K562 (cell line): ENCODE measurements at regions not wholly inside any gene's neighbourhood (a gene's known extent, or its start where the extent isn't known, plus 50 kb on each side); places are given as distances from the start of the nearest gene placed in this dataset.

Source experiments
- ATAC-seq: fragments of 200-7000 bp; cut with Tn5 transposase; 3 replicates; pipeline ENCODE4 v1.9.1; 2020; ENCODE audit warnings: moderate library complexity
- BruUV-seq: library from RNA; stranded (reverse); fragments of 400-500 nt; replicated peaks from 2 replicates; lab custom pipeline; 2021; lab: Mats Ljungman, UMichigan
- CTCF ChIA-PET: fragments of 300-600 bp; formaldehyde crosslinking; extraction: SDS; loops from one replicate; lab custom pipeline; 2021; ENCODE audit warnings: low intra/inter-chr PET ratio; lab: Yijun Ruan, JAX
- POLR2A ChIA-PET: fragments of 300-600, 350-650 bp; sonication (Branson Sonifier 250); formaldehyde crosslinking; extraction: SDS; loops from one replicate; lab custom pipeline; 2021; ENCODE audit warnings: antibody characterized with exemption, inconsistent platforms; lab: Yijun Ruan, JAX
- DNase-seq, 4 experiments: peaks; one replicate each; pipeline versions ENCODE4 v3.0.0 to v3.0.0-alpha.2; 2011 to 2018; ENCODE audit warnings: low spot score in 3 of 4, mixed read lengths in 3 of 4; ENCODE audit errors: extremely low read depth in 1 of 4
- FAIRE-seq: peaks from 2 replicates; lab custom pipeline; 2011; peaks lifted over from hg19 to GRCh38; lab: Jason Lieb, UNC
- H2AFZ ChIP-seq: 2 replicates; pipeline ENCODE4 v1.6.0; 2011; ENCODE audit warnings: low read depth, low read length, control low read depth, inconsistent platforms
- H3K27ac ChIP-seq: fragments of 200-600 bp; 3 replicates; pipeline ENCODE4 v1.8.0; 2011; ENCODE audit warnings: low read depth, mild to moderate bottlenecking, control low read depth, inconsistent platforms, low read length, moderate library complexity, mixed read lengths; ENCODE audit errors: extremely low read depth
- H3K27me3 ChIP-seq, 2 experiments: fragments of 300-600 bp in 1 of 2; 2 replicates in 1 of 2; 3 replicates in 1 of 2; pipeline versions ENCODE4 v1.6.0 to v1.8.0; 2011; ENCODE audit warnings: inconsistent platforms in 2 of 2, low read length in 2 of 2, mild to moderate bottlenecking in 1 of 2, mixed read lengths in 1 of 2, moderate library complexity in 1 of 2; ENCODE audit not compliant: control insufficient read depth in 2 of 2, insufficient read depth in 2 of 2
- H3K36me3 ChIP-seq: fragments of 300-600 bp; 3 replicates; pipeline ENCODE4 v1.8.0; 2011; ENCODE audit warnings: mild to moderate bottlenecking, low read length, inconsistent platforms; ENCODE audit not compliant: control insufficient read depth, insufficient read depth
- H3K4me1 ChIP-seq, 2 experiments: fragments of 200-600 bp in 1 of 2; replicated peaks in 1 of 2; 2 replicates in 1 of 2; 3 replicates in 1 of 2; pipeline versions ENCODE4 v1.5.1 to v1.8.0; 2011; ENCODE audit warnings: inconsistent platforms in 2 of 2, low read length in 2 of 2, mild to moderate bottlenecking in 1 of 2, mixed read lengths in 1 of 2, moderate library complexity in 1 of 2; ENCODE audit not compliant: control insufficient read depth in 2 of 2, insufficient read depth in 2 of 2
- H3K4me2 ChIP-seq: 2 replicates; pipeline ENCODE4 v1.6.1; 2011; ENCODE audit warnings: low read length, control low read depth, inconsistent platforms, mixed read lengths; ENCODE audit not compliant: insufficient read depth
- H3K4me3 ChIP-seq: fragments of 200-600 bp; sonication (generic), shearing (Covaris generic); 2 replicates; pipeline ENCODE4 v1.5.1; 2016; ENCODE audit warnings: control low read depth, inconsistent platforms
- H3K79me2 ChIP-seq: fragments of 200-600 bp; 3 replicates; pipeline ENCODE4 v1.8.0; 2011; ENCODE audit warnings: low read length, inconsistent platforms; ENCODE audit not compliant: control insufficient read depth, insufficient read depth
- H3K9ac ChIP-seq, 2 experiments: 2 replicates each; pipeline versions ENCODE4 v1.6.0 to v1.6.1; 2011; ENCODE audit warnings: low read depth in 2 of 2, low read length in 2 of 2, control low read depth in 1 of 2, inconsistent platforms in 1 of 2, mild to moderate bottlenecking in 1 of 2, mixed read lengths in 1 of 2; ENCODE audit not compliant: insufficient read depth in 1 of 2
- H3K9me1 ChIP-seq: one replicate; pipeline ENCODE4 v1.6.0; 2011; ENCODE audit warnings: inconsistent platforms, mild to moderate bottlenecking, low read length, moderate library complexity; ENCODE audit not compliant: control insufficient read depth, insufficient read depth
- H3K9me3 ChIP-seq: replicated peaks from 2 replicates; pipeline ENCODE4 v1.5.1; 2011; ENCODE audit warnings: low read depth, low read length, inconsistent platforms; ENCODE audit not compliant: control insufficient read depth, insufficient read depth
- H4K20me1 ChIP-seq: replicated peaks from 2 replicates; pipeline ENCODE4 v1.6.1; 2011; ENCODE audit warnings: low read length, inconsistent platforms, mixed read lengths; ENCODE audit not compliant: control insufficient read depth, insufficient read depth
- MAFF ChIP-seq: IDR thresholded peaks from 2 replicates; pipeline ENCODE4 v1.6.1; 2012; ENCODE audit warnings: low read length, improper control_type of control experiment
- MYBL2 ChIP-seq, 2 experiments: fragments of 450-650 bp in 1 of 2; sonication (generic) in 1 of 2; formaldehyde crosslinking in 1 of 2; IDR thresholded peaks; 2 replicates each; pipeline versions ENCODE4 v1.6.1 to v1.8.1; 2017 to 2022; ENCODE audit warnings: borderline replicate concordance in 1 of 2, inconsistent platforms in 1 of 2, low read depth in 1 of 2, mild to moderate bottlenecking in 1 of 2, missing genetic modification reagents in 1 of 2, moderate library complexity in 1 of 2
- PCBP2 ChIP-seq: fragments of 200-400 bp; formaldehyde crosslinking; IDR thresholded peaks from 2 replicates; pipeline ENCODE4 v1.6.1; 2018; ENCODE audit warnings: low read length, low read depth, mild to moderate bottlenecking, moderate library complexity; ENCODE audit not compliant: poor library complexity, severe bottlenecking
- SAFB2 ChIP-seq: fragments of 200-400 bp; formaldehyde crosslinking; IDR thresholded peaks from 2 replicates; pipeline ENCODE4 v1.6.1; 2018; ENCODE audit warnings: borderline replicate concordance, low read length, low read depth, moderate library complexity; ENCODE audit not compliant: severe bottlenecking
- ZNF12 ChIP-seq: sonication (generic); formaldehyde crosslinking; IDR thresholded peaks from 2 replicates; pipeline ENCODE4 v1.4.0; 2020; ENCODE audit warnings: mild to moderate bottlenecking, missing genetic modification reagents
- ZNF347 ChIP-seq: fragments of 450-650 bp; formaldehyde crosslinking; IDR thresholded peaks from 2 replicates; pipeline ENCODE4 v1.4.0; 2020; ENCODE audit warnings: low read depth, mild to moderate bottlenecking, moderate library complexity
- ZNF436 ChIP-seq: fragments of 250-450, 450-650 bp; sonication (Bioruptor Pico); formaldehyde crosslinking; IDR thresholded peaks from 2 replicates; pipeline ENCODE4 v1.7.0; 2020; ENCODE audit warnings: mild to moderate bottlenecking
- ZNF583 ChIP-seq: fragments of 250-450 bp; sonication (Bioruptor Pico); IDR thresholded peaks from 2 replicates; pipeline ENCODE4 v1.4.0; 2020
- ZNF644 ChIP-seq: fragments of 200-800 bp; sonication (Bioruptor generic); IDR thresholded peaks from 2 replicates; pipeline ENCODE4 v1.6.1; 2016; ENCODE audit warnings: low read depth, missing genetic modification characterization, missing compliant biosample characterization
- WGBS: fragments of 100-300 bp; shearing (Covaris generic); methylation state at CpG from one replicate; pipeline ENCODE4 v1.1.6; 2016; ENCODE audit warnings: low coverage, mixed read lengths; ENCODE audit not compliant: insufficient coverage; ENCODE audit errors: missing lambda C conversion rate; 5-methylcytosine and 5-hydroxymethylcytosine counted together
- in situ Hi-C: fragments of 300-500 bp; cut with MboI; formaldehyde crosslinking; loops from 4 replicates; pipeline ENCODE4 v1.15.0; 2018; ENCODE audit warnings: inconsistent platforms, mixed read lengths
- intact Hi-C: fragments of 100-400 bp; cut with micrococcal nuclease; formaldehyde crosslinking; loops from 2 replicates; pipeline ENCODE4 v1.14.2; 2022
- TF ChIP-seq, protein P1 (sequence below): fragments of 250-450 bp; sonication (Bioruptor Pico); IDR thresholded peaks from 2 replicates; pipeline ENCODE4 v1.4.0; 2020; ENCODE audit warnings: mild to moderate bottlenecking, moderate library complexity
- TF ChIP-seq, protein P2 (sequence below): sonication (generic); formaldehyde crosslinking; IDR thresholded peaks from 2 replicates; pipeline ENCODE4 v1.8.0; 2022; ENCODE audit warnings: mild to moderate bottlenecking, missing genetic modification reagents, borderline replicate concordance

DNA sequence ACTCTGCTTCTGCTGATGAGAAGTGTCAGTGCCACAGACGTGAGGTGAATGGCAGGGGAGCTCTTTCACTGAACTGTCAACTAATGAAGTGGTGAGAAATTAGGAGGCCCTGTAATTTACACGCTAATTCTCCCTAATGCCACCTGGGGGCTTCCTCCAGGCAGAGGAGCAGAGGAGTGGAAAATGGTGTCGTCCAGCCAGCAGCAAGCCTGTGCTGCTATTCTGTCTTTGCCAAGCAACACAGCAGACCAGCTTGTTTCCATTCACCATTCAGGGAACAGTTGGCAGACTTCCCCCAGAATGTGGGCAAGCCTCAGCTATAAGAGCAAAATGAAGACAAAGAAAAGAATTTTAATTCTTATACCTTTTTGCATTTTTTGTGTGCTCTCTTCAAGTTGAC is 245.2 kb upstream of the TET2 start:
- no peak for DNase-seq
- Histone ChIP-seq H3K27me3 (no peaks in the 10 kb centered on the region), H4K20me1 (no peaks in the 10 kb centered on the region), H3K4me3 (no peak overlapping the region), H2AFZ (no peak overlapping the region), H3K4me1 (no peaks in the 10 kb centered on the region), H3K9me3 (no peaks in the 10 kb centered on the region), H3K36me3 (no peaks in the 10 kb centered on the region), H3K79me2 (no peaks in the 10 kb centered on the region), H3K4me2 (no peak overlapping the region), H3K27ac (no peak overlapping the region), H3K9me1 (no peaks in the 10 kb centered on the region), H3K9ac (no peak overlapping the region)
- no TSS peak for BruUV-seq
- ChIA-PET POLR2A (no interaction called here), CTCF (no interaction called here)
- intact Hi-C loops (no loop called here), in situ Hi-C loops (no loop called here)
- no peak for FAIRE-seq
- WGBS = 0% methylated on average over 3 of the region's 3 CpGs
- TF ChIP-seq ZNF583 (CRISPR knock-in tag) = no peak
- TF ChIP-seq, protein P1, sequence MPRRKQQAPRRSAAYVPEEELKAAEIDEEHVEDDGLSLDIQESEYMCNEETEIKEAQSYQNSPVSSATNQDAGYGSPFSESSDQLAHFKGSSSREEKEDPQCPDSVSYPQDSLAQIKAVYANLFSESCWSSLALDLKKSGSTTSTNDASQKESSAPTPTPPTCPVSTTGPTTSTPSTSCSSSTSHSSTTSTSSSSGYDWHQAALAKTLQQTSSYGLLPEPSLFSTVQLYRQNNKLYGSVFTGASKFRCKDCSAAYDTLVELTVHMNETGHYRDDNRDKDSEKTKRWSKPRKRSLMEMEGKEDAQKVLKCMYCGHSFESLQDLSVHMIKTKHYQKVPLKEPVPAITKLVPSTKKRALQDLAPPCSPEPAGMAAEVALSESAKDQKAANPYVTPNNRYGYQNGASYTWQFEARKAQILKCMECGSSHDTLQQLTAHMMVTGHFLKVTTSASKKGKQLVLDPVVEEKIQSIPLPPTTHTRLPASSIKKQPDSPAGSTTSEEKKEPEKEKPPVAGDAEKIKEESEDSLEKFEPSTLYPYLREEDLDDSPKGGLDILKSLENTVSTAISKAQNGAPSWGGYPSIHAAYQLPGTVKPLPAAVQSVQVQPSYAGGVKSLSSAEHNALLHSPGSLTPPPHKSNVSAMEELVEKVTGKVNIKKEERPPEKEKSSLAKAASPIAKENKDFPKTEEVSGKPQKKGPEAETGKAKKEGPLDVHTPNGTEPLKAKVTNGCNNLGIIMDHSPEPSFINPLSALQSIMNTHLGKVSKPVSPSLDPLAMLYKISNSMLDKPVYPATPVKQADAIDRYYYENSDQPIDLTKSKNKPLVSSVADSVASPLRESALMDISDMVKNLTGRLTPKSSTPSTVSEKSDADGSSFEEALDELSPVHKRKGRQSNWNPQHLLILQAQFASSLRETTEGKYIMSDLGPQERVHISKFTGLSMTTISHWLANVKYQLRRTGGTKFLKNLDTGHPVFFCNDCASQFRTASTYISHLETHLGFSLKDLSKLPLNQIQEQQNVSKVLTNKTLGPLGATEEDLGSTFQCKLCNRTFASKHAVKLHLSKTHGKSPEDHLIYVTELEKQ (CRISPR knock-in tag) = no peak
- TF ChIP-seq PCBP2 = no peak
- TF ChIP-seq MAFF = no peak
- no peak for TF ChIP-seq SAFB2
- no peak for TF ChIP-seq ZNF436 (CRISPR knock-in tag)
- TF ChIP-seq ZNF644 = no peak
- no peak for TF ChIP-seq MYBL2 (IDR thresholded peaks at IDR 0.05; ENCODE audit: low read depth)
- no peak for TF ChIP-seq MYBL2 (CRISPR knock-in tag; IDR thresholded peaks at IDR 0.05; ENCODE audit: borderline replicate concordance)
- TF ChIP-seq ZNF12 (CRISPR knock-in tag) = no peak
- TF ChIP-seq, protein P2, sequence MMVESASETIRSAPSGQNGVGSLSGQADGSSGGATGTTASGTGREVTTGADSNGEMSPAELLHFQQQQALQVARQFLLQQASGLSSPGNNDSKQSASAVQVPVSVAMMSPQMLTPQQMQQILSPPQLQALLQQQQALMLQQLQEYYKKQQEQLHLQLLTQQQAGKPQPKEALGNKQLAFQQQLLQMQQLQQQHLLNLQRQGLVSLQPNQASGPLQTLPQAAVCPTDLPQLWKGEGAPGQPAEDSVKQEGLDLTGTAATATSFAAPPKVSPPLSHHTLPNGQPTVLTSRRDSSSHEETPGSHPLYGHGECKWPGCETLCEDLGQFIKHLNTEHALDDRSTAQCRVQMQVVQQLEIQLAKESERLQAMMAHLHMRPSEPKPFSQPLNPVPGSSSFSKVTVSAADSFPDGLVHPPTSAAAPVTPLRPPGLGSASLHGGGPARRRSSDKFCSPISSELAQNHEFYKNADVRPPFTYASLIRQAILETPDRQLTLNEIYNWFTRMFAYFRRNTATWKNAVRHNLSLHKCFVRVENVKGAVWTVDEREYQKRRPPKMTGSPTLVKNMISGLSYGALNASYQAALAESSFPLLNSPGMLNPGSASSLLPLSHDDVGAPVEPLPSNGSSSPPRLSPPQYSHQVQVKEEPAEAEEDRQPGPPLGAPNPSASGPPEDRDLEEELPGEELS (CRISPR knock-in tag) = no peak
- no peak for TF ChIP-seq ZNF347
- ATAC-seq = no peak
